IPS-20b (cell line): ENCODE measurements at regions not wholly inside any gene's neighbourhood (a gene's known extent, or its start where the extent isn't known, plus 50 kb on each side); places are given as distances from the start of the nearest gene placed in this dataset.

ENCODE experiments used
- H3K27ac ChIP-seq: one replicate; pipeline ENCODE4 v1.5.1; 2013; ENCODE audit warnings: low read length
- H3K27me3 ChIP-seq: 2 replicates; pipeline ENCODE4 v1.6.1; 2013; ENCODE audit warnings: mild to moderate bottlenecking, low read length, inconsistent platforms; ENCODE audit not compliant: insufficient read depth
- H3K36me3 ChIP-seq: 2 replicates; pipeline ENCODE4 v1.6.1; 2013; ENCODE audit warnings: low read depth, mild to moderate bottlenecking, inconsistent platforms, low read length, moderate library complexity; ENCODE audit not compliant: insufficient read depth
- H3K4me1 ChIP-seq: 2 replicates; pipeline ENCODE4 v1.6.1; 2013; ENCODE audit warnings: mild to moderate bottlenecking, control low read depth, inconsistent platforms, low read length, moderate library complexity; ENCODE audit not compliant: insufficient read depth
- H3K4me3 ChIP-seq: 2 replicates; pipeline ENCODE4 v1.5.1; 2013; ENCODE audit warnings: mild to moderate bottlenecking, low read length, inconsistent platforms
- H3K9ac ChIP-seq: 2 replicates; pipeline ENCODE4 v1.6.1; 2013; ENCODE audit warnings: low read depth, mild to moderate bottlenecking, inconsistent platforms, low read length, moderate library complexity
- H3K9me3 ChIP-seq: 2 replicates; pipeline ENCODE4 v1.6.1; 2013; ENCODE audit warnings: mild to moderate bottlenecking, low read depth, low read length, inconsistent platforms; ENCODE audit not compliant: insufficient read depth

DNA sequence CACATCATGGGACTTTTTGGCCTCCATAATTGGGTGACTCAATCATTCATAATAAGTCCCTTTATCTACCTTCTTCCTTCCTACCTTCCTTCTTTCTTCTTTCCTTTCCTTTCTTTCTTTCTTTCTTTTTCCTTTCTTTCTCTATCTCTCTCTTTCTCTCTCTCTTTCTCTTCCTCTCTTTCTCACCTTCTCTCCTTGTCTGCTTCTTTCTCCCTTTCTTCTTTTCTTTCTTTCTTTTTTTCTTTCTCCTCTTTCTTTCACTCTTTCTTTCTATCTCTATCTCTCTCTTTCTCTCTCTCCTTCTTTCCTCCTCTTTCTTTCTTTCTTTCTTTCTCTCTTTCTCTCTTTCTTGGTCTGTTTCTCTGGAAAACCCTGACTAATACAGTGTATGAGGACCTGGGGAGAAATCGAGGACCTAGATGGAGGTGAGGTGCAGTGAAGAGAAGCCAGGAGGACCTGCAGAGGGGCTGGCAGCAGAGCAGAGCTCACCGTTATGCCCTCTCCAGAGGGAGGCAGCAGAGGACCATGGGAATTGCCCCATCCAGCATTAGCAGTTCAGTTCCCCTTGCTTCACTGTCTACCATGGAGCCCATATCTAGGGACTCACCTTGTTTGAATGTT is 52.7 kb upstream of the BTRC start:
- no peak overlapping the region for H3K9ac ChIP-seq
- H3K9me3 ChIP-seq = no peaks in the 10 kb centered on the region
- H3K36me3 ChIP-seq = no peaks in the 10 kb centered on the region
- H3K4me1 ChIP-seq = no peaks in the 10 kb centered on the region; the same call in 1 of the 2 replicates
- no peak overlapping the region for H3K27ac ChIP-seq
- H3K4me3 ChIP-seq = no peak overlapping the region
- H3K27me3 ChIP-seq = peaks cover 38% of the 10 kb centered on the region

DNA sequence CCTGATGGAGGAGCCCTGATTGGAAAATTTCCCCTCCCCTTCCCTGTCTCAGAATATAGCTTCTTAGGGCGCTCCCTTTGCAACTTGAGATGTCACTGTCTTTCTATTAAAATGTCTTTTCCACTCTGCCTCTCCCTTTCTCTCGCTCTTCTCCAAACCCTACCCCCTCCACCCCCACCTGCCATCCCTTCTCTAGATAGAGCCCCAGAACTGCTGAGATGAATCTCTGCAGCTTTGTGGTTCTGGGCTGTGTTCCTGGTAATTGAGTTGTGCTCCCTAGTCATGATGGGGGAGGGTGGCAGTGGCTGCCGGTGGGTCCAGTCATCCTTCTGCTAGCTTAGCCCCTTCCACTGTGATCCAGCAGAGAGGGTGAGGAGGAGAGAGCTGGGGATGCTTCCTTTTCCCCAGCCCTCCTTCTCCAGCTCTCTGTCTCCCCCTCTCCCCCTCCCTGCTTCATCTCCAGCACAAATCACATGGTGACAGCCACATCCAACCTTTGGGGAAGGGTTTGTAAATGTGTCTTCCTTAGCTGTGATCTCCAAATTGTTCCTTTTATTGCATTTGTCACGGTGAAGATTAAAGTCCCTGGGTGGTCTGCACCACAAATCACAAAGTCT is 50.8 kb upstream of the BTRC start:
- Histone ChIP-seq H3K4me1 (no peaks in the 10 kb centered on the region), H3K4me3 (no peak overlapping the region), H3K36me3 (no peaks in the 10 kb centered on the region), H3K9ac (no peak overlapping the region), H3K27ac (no peak overlapping the region), H3K27me3 (peaks cover 33% of the 10 kb centered on the region), H3K9me3 (no peaks in the 10 kb centered on the region)
